Lower lobe of right lung (tissue), 2 donors: ENCODE measurements at regions not wholly inside any gene's neighbourhood (a gene's known extent, or its start where the extent isn't known, plus 50 kb on each side); places are given as distances from the start of the nearest gene placed in this dataset.

Experiments
- ATAC-seq, 2 donors: fragments of 200-7000 bp; cut with Tn5 transposase; one replicate each; pipeline ENCODE4 v1.9.1; 2020 to 2022; ENCODE audit warnings: mild to moderate bottlenecking in 2 of 2, moderate library complexity in 2 of 2
- DNase-seq: peaks from one replicate; pipeline ENCODE4 v3.0.0-alpha.2; 2020
- H3K27ac ChIP-seq: fragments of 200-600 bp; one replicate; pipeline ENCODE4 v1.8.0; 2022
- H3K27me3 ChIP-seq: fragments of 200-600 bp; one replicate; pipeline ENCODE4 v1.8.0; 2022; ENCODE audit warnings: low read depth
- H3K36me3 ChIP-seq: fragments of 200-600 bp; one replicate; pipeline ENCODE4 v1.8.0; 2022; ENCODE audit warnings: mild to moderate bottlenecking
- H3K4me1 ChIP-seq: fragments of 200-600 bp; one replicate; pipeline ENCODE4 v1.8.0; 2022
- H3K4me3 ChIP-seq: fragments of 200-600 bp; one replicate; pipeline ENCODE4 v1.8.0; 2022; ENCODE audit warnings: mild to moderate bottlenecking
- H3K9me3 ChIP-seq: fragments of 200-600 bp; one replicate; pipeline ENCODE4 v1.8.0; 2022
- CTCF ChIP-seq: fragments of 200-600 bp; IDR thresholded peaks from one replicate; pipeline ENCODE4 v1.8.0; 2022; ENCODE audit warnings: antibody characterized with exemption, mild to moderate bottlenecking
- intact Hi-C: fragments of 100-400 bp; cut with DNase I; formaldehyde crosslinking; loops from one replicate; pipeline ENCODE4 v1.11.0; 2022
- donor health status: DM: no; HTN: yes; CAD: no; lungs with severe emphysema.

DNA sequence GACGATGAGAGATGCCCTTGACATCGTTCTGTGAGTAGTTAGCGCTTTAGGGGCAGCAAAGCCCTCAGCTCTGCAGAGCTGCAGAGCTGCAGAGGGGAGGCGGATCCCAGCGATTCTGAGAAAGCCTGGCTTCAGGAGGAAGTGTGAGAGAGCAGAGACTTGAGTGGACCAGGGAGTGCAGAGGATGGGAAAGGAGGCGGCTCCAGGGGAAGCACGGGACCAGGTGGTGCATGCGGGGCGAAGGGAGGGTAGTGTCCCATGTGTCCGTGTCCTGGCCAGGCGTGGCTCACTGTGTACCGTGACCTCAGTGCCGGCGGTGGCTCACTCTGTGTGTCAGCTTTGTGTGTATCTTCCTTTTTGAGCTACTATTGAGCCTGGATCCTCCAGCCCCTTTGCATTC, 250.8 kb upstream of the PITRM1 start:
- no peak for TF ChIP-seq CTCF
- ATAC-seq (no peak), DNase-seq (no peak)
- Histone ChIP-seq H3K4me1 (peaks cover 39% of the 10 kb centered on the region), H3K27ac (peak overlapping the region; percentile 71), H3K27me3 (no peaks in the 10 kb centered on the region), H3K9me3 (no peaks in the 10 kb centered on the region), H3K36me3 (no peaks in the 10 kb centered on the region), H3K4me3 (no peak overlapping the region)
- intact Hi-C loops: no loop called here

DNA sequence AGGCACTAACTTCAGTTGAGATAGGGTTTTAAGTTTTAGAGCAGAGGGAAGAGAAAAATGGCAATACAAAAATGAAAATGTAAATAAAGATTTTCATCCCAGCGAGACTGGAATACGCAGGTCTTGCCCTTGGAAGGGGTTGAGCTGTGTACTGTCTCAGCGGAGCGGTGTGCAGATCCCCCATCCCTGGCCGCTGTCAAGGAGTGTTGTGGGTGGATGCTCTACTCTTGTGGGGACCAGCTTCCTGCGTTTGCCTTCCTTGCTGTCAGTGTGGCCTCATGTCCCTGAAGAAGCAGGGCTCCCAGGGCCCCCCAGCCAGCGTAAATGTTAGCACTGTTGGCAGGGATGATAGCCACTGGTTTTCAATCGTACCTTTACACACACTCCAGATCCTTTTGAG, 249.7 kb upstream of the PITRM1 start:
- Histone ChIP-seq H3K4me1 (peaks cover 39% of the 10 kb centered on the region), H3K4me3 (no peak overlapping the region), H3K27ac (no peak overlapping the region), H3K36me3 (no peaks in the 10 kb centered on the region), H3K27me3 (no peaks in the 10 kb centered on the region), H3K9me3 (no peaks in the 10 kb centered on the region)
- DNase-seq: no peak
- TF ChIP-seq CTCF: no peak
- intact Hi-C loops: no loop called here
- ATAC-seq: no peak

DNA sequence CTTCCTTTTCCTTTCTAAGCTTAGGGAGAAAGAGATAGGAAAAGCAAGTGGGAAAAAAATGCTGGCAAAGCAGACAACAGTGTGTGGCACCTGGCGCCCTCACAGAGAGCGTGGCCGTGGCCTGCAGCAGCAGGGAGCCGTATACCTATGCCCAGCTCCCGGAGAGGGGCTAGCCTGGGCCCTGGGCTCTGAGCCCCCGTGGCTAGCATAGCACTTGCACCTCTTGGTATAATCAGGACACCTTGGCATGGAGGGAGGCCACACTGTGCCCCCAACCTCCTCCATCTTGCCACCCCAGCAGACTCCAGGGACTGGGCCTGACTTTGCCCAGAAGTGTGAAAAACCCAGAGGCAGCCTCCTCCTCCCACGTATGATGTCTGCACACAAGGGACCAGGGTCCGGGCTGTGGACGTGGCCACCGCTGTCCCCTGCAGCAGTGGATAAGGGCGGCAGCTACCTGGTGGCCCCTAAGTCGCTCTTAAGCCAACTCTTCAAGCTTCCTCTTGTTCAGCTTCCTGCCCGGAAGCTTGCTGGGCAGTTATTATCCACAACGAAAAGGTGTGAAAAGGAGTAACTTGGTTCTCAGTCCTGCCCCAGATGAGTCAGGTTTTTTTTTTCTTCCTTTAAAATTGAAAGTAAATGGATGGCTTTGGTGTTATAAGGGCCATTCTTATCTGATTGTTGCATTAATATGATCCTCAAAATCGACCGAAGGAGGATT, 249.1 kb upstream of the PITRM1 start:
- Histone ChIP-seq H3K4me3 (no peak overlapping the region), H3K27me3 (no peaks in the 10 kb centered on the region), H3K4me1 (peaks cover 35% of the 10 kb centered on the region), H3K27ac (no peak overlapping the region), H3K9me3 (no peaks in the 10 kb centered on the region), H3K36me3 (no peaks in the 10 kb centered on the region)
- no peak for ATAC-seq
- DNase-seq: no peak
- no peak for TF ChIP-seq CTCF
- intact Hi-C loops: no loop called here

DNA sequence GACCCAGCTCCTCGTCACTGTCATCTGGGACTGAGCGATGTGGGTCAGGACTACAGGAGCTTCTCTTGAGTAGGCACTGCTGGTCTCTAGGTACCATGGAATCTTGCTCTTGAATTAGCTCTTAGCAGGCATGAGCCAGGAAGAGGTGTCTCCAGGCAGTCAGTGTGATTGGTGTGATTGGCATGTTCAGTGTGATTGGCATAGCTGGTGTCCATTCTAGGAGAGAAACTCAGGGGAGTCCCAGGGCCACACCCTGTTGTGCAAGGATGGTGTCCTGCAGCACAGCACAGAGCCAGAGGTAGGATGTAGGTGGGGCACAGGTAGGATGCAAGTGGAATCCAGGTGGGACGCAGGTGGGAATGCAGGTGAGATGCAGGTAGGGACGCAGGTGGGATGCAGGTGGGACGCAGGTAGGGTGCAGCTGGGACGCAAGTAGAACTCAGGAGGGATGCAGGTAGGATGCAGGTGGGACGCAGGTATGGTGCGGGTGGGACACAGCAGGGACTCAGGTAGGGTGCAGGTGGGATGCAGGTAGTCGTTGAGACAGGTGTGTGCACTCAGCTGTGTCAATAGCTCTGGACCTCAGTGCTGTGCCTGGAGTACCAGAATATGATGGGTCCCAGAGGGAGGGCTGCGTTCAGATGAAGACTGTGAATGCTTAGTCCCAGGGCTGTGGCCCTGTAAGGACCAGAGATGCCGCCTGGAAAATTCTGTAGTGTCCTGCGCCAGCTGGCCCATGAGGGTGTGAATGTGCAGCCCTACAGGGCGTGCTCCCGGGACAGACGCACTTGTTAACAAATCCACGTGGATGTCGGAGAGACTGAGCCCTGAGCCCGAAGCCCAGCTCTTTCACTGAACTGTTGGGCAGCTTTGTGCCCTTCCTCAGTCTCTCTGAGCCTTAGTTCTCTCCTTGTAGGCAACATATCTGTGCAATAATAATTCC, 248.2 kb upstream of the PITRM1 start:
- intact Hi-C loops: no loop called here
- Histone ChIP-seq H3K27me3 (no peaks in the 10 kb centered on the region), H3K4me1 (peaks cover 26% of the 10 kb centered on the region), H3K27ac (no peak overlapping the region), H3K4me3 (no peak overlapping the region), H3K36me3 (no peaks in the 10 kb centered on the region), H3K9me3 (no peaks in the 10 kb centered on the region)
- TF ChIP-seq CTCF: no peak
- no peak for DNase-seq
- no peak for ATAC-seq

GRCh38 chr10:3419719-3420495, 247.3 kb upstream of the PITRM1 start:
- Histone ChIP-seq H3K27me3 (no peaks in the 10 kb centered on the region), H3K27ac (no peak overlapping the region), H3K36me3 (no peaks in the 10 kb centered on the region), H3K4me3 (no peak overlapping the region), H3K9me3 (no peaks in the 10 kb centered on the region), H3K4me1 (peaks cover 19% of the 10 kb centered on the region)
- intact Hi-C loops: no loop called here
- no peak for TF ChIP-seq CTCF
- peak in 1 of 2 donors; percentile 6 for ATAC-seq
- no peak for DNase-seq
